IMR-90 (cell line): ENCODE measurements at regions not wholly inside any gene's neighbourhood (a gene's known extent, or its start where the extent isn't known, plus 50 kb on each side); places are given as distances from the start of the nearest gene placed in this dataset.

Experiments
- ATAC-seq: fragments of 200-7000 bp; cut with Tn5 transposase; 2 replicates; pipeline ENCODE4 v1.9.1; 2020; ENCODE audit warnings: low read depth, mild to moderate bottlenecking, moderate library complexity
- BruUV-seq: library from RNA; stranded (reverse); fragments of 400-500 nt; replicated peaks from 2 replicates; lab custom pipeline; 2021; lab: Mats Ljungman, UMichigan
- CTCF ChIA-PET: fragments of 300-600 bp; formaldehyde crosslinking; extraction: SDS; loops from one replicate; lab custom pipeline; 2021; ENCODE audit warnings: antibody characterized with exemption; lab: Yijun Ruan, JAX
- POLR2A ChIA-PET: fragments of 300-600 bp; sonication (Branson Sonifier 250); formaldehyde crosslinking; loops from one replicate; lab custom pipeline; 2022; ENCODE audit warnings: antibody characterized with exemption; ENCODE audit not compliant: unreplicated experiment; lab: Charles Lee
- DNase-seq: peaks from one replicate; pipeline ENCODE4 v3.0.0; 2013
- H2AFZ ChIP-seq: replicated peaks from 2 replicates; pipeline ENCODE3; 2013; ENCODE audit warnings: low read length, mild to moderate bottlenecking; ENCODE audit not compliant: poor library complexity
- H2AK5ac ChIP-seq: 2 replicates; pipeline ENCODE4 v1.6.1; 2013; ENCODE audit warnings: low read depth, low read length, inconsistent platforms
- H2AK9ac ChIP-seq: replicated peaks from 2 replicates; pipeline ENCODE3; 2013; ENCODE audit warnings: mild to moderate bottlenecking, low read depth, low read length, moderate library complexity; ENCODE audit not compliant: poor library complexity
- H2BK120ac ChIP-seq: 2 replicates; pipeline ENCODE4 v1.6.1; 2013; ENCODE audit warnings: low read depth, low read length, inconsistent platforms
- H2BK15ac ChIP-seq: 3 replicates; pipeline ENCODE4 v1.6.1; 2013; ENCODE audit warnings: low read depth, low read length, inconsistent platforms
- H2BK20ac ChIP-seq: 2 replicates; pipeline ENCODE4 v1.6.1; 2013; ENCODE audit warnings: low read depth, mild to moderate bottlenecking, inconsistent platforms, low read length, moderate library complexity
- H2BK5ac ChIP-seq: 2 replicates; pipeline ENCODE4 v1.6.1; 2013; ENCODE audit warnings: mild to moderate bottlenecking, low read depth, low read length, inconsistent platforms; ENCODE audit not compliant: poor library complexity, severe bottlenecking
- H3K14ac ChIP-seq: replicated peaks from 2 replicates; pipeline ENCODE4 v1.6.1; 2013; ENCODE audit warnings: low read depth, low read length, inconsistent platforms
- H3K18ac ChIP-seq: 2 replicates; pipeline ENCODE4 v1.6.1; 2013; ENCODE audit warnings: low read depth, low read length, control low read depth
- H3K23ac ChIP-seq: 2 replicates; pipeline ENCODE4 v1.6.1; 2013; ENCODE audit warnings: low read depth, low read length, inconsistent platforms
- H3K27ac ChIP-seq: 2 replicates; pipeline ENCODE4 v1.5.1; 2013; ENCODE audit warnings: mild to moderate bottlenecking, control low read depth, low read length; ENCODE audit not compliant: insufficient read depth
- H3K27me3 ChIP-seq: 2 replicates; pipeline ENCODE4 v1.6.1; 2013; ENCODE audit warnings: low read length; ENCODE audit not compliant: control insufficient read depth, insufficient read depth
- H3K36me3 ChIP-seq: 2 replicates; pipeline ENCODE4 v1.6.1; 2013; ENCODE audit warnings: low read length, mixed read lengths; ENCODE audit not compliant: control insufficient read depth, insufficient read depth
- H3K4ac ChIP-seq: 2 replicates; pipeline ENCODE4 v1.6.1; 2013; ENCODE audit warnings: low read depth, low read length, inconsistent platforms
- H3K4me1 ChIP-seq: 2 replicates; pipeline ENCODE4 v1.6.1; 2013; ENCODE audit warnings: low read length, mixed read lengths; ENCODE audit not compliant: control insufficient read depth, insufficient read depth
- H3K4me2 ChIP-seq: 2 replicates; pipeline ENCODE4 v1.6.1; 2013; ENCODE audit warnings: low read depth, mild to moderate bottlenecking, control low read depth, low read length, moderate library complexity
- H3K4me3 ChIP-seq: 2 replicates; pipeline ENCODE4 v1.5.1; 2013; ENCODE audit warnings: low read depth, mild to moderate bottlenecking, control low read depth, low read length, moderate library complexity; ENCODE audit not compliant: insufficient read depth
- H3K56ac ChIP-seq: 2 replicates; pipeline ENCODE4 v1.6.1; 2013; ENCODE audit warnings: low read length, inconsistent platforms; ENCODE audit not compliant: insufficient read depth; ENCODE audit errors: extremely low read depth
- H3K79me1 ChIP-seq, 2 experiments: 2 replicates each; pipeline ENCODE4 v1.6.1; 2013; ENCODE audit warnings: low read length in 2 of 2, inconsistent platforms in 1 of 2, low read depth in 1 of 2
- H3K9ac ChIP-seq: 2 replicates; pipeline ENCODE4 v1.6.1; 2013; ENCODE audit warnings: low read depth, low read length, control low read depth
- H3K9me1 ChIP-seq: 2 replicates; pipeline ENCODE4 v1.6.1; 2013; ENCODE audit warnings: low read length, inconsistent platforms; ENCODE audit not compliant: insufficient read depth
- H3K9me3 ChIP-seq: 2 replicates; pipeline ENCODE4 v1.6.1; 2013; ENCODE audit warnings: low read length; ENCODE audit not compliant: control insufficient read depth, insufficient read depth
- H4K20me1 ChIP-seq: 2 replicates; pipeline ENCODE4 v1.6.1; 2013; ENCODE audit warnings: low read length, inconsistent platforms; ENCODE audit not compliant: insufficient read depth
- H4K5ac ChIP-seq: 2 replicates; pipeline ENCODE4 v1.6.1; 2013; ENCODE audit warnings: mild to moderate bottlenecking, low read depth, low read length, control low read depth
- H4K8ac ChIP-seq, 2 experiments: 2 replicates each; pipeline ENCODE4 v1.6.1; 2013; ENCODE audit warnings: low read depth in 2 of 2, low read length in 2 of 2, control low read depth in 1 of 2, inconsistent platforms in 1 of 2
- H4K91ac ChIP-seq: 2 replicates; pipeline ENCODE4 v1.6.1; 2013; ENCODE audit warnings: low read depth, low read length, inconsistent platforms; ENCODE audit not compliant: insufficient read depth
- SMC3 ChIP-seq: fragments of 150-350 bp; IDR thresholded peaks from 2 replicates; pipeline ENCODE4 v1.6.1; 2016; ENCODE audit warnings: low read depth, mild to moderate bottlenecking, antibody characterized with exemption, low read length, moderate library complexity
- WGBS, 2 experiments: methylation state at CpG; one replicate each; pipeline versions ENCODE4 v1.1.5 to v1.1.7; 2013; ENCODE audit warnings: missing lambda C conversion rate in 2 of 2; ENCODE audit not compliant: insufficient read length in 1 of 2; ENCODE audit errors: extremely low coverage in 2 of 2; 5-methylcytosine and 5-hydroxymethylcytosine counted together
- dilution Hi-C: fragments of 300-500 bp; cut with HindIII; formaldehyde crosslinking; loops from one replicate; pipeline ENCODE4 v1.14.3; 2018; ENCODE audit warnings: low sequenced_read_pairs; ENCODE audit not compliant: unreplicated experiment
- in situ Hi-C: fragments of 300-500 bp; cut with MboI; formaldehyde crosslinking; loops from 3 replicates; pipeline ENCODE4 v1.14.3; 2019; ENCODE audit warnings: low sequenced_read_pairs, inconsistent platforms, mixed read lengths
- intact Hi-C: fragments of 100-400 bp; cut with micrococcal nuclease; formaldehyde crosslinking; loops from 2 replicates; pipeline ENCODE4 v1.10.0; 2022

DNA sequence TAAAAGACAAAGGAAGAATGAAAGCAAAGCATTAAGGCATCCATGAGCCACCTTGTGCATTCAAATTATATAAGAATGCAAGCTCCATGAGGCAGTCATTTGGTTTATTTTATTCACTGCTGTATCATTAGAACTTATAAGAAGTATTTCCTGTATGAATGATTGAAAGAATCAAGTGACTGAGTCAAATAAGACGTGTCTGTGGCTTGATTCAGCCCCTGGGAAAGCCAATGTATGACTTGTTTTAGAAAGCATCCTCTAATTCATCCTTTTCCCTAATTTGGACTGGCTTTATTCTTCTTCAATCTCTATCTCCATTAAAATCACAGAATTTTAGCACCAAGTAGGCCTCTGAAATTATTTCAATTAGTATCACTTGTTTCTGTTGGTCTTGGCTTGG is 461.1 kb downstream of the LPIN1 start:
- Histone ChIP-seq H3K4me1 (peaks cover 3% of the 10 kb centered on the region), H3K36me3 (no peaks in the 10 kb centered on the region), H3K27ac (no peak overlapping the region), H4K20me1 (no peaks in the 10 kb centered on the region), H3K18ac (no peak overlapping the region), H3K23ac (no peak overlapping the region), H3K4me2 (no peak overlapping the region), H2BK20ac (no peak overlapping the region), H3K9ac (no peak overlapping the region), H3K27me3 (no peaks in the 10 kb centered on the region), H3K9me1 (no peaks in the 10 kb centered on the region), H4K91ac (no peak overlapping the region), H2AK5ac (no peak overlapping the region), H2AK9ac (no peak overlapping the region), H2BK120ac (no peak overlapping the region), H3K14ac (no peak overlapping the region), H2BK5ac (no peak overlapping the region), H2BK15ac (no peak overlapping the region), H4K5ac (no peak overlapping the region), H4K8ac (no peak overlapping the region), H3K4me3 (no peak overlapping the region), H3K4ac (no peak overlapping the region), H3K9me3 (no peaks in the 10 kb centered on the region), H3K79me1 (no peaks in the 10 kb centered on the region), H3K56ac (no peak overlapping the region), H2AFZ (no peak overlapping the region)
- in situ Hi-C loops, result no loop called here
- POLR2A ChIA-PET, result no interaction called here
- no peak for ATAC-seq
- no CpG with 5 or more reads among the region's 1 CpG for WGBS, 2 experiments
- dilution Hi-C loops, result no loop called here
- intact Hi-C loops, result no loop called here
- TF ChIP-seq SMC3, result no peak
- CTCF ChIA-PET, result no interaction called here
- no TSS peak for BruUV-seq
- DNase-seq, result peak; percentile 56
